ENCODE measurements at regions not wholly inside any gene's neighbourhood (a gene's known extent, or its start where the extent isn't known, plus 50 kb on each side); places are given as distances from the start of the nearest gene placed in this dataset.

GRCh38 chr11:80441821-80442220, 1001.0 kb upstream of the TENM4 start:
- TF ChIP-seq CTCF (IDR thresholded peaks at IDR 0.05; ENCODE audit: extremely low read depth in 1 of 2, insufficient read depth in 1 of 2, low read depth in 1 of 2, low read length in 2 of 2) (no peak), POLR2A (IDR thresholded peaks at IDR 0.05; ENCODE audit: low read depth, low read length) (no peak), EZH2 (IDR thresholded peaks at IDR 0.05; ENCODE audit: borderline replicate concordance, low read depth, low read length, severe bottlenecking) (no peak)
